ENCODE measurements at regions not wholly inside any gene's neighbourhood (a gene's known extent, or its start where the extent isn't known, plus 50 kb on each side); places are given as distances from the start of the nearest gene placed in this dataset.

GRCh38 chr10:46223626-46224413, 63.0 kb upstream of the ANTXRL start:
- TF ChIP-seq CTCF (conservative IDR thresholded peaks at IDR 0.05; ENCODE audit: low read length) (no peak), EZH2phosphoT487 (IDR thresholded peaks at IDR 0.05; ENCODE audit: borderline replicate concordance) (no peak)
